Panc1 (cell line): ENCODE measurements at regions not wholly inside any gene's neighbourhood (a gene's known extent, or its start where the extent isn't known, plus 50 kb on each side); places are given as distances from the start of the nearest gene placed in this dataset.

Experiments
- ATAC-seq: fragments of 200-7000 bp; cut with Tn5 transposase; 2 replicates; pipeline ENCODE4 v1.9.1; 2020; ENCODE audit warnings: mild to moderate bottlenecking, moderate library complexity
- BruUV-seq: library from RNA; stranded (reverse); fragments of 400-500 nt; replicated peaks from 2 replicates; lab custom pipeline; 2021; lab: Mats Ljungman, UMichigan
- CTCF ChIA-PET: fragments of 300-600 bp; sonication (Branson Sonifier 250); formaldehyde crosslinking; loops from one replicate; lab custom pipeline; 2022; ENCODE audit warnings: antibody characterized with exemption; lab: Charles Lee
- POLR2A ChIA-PET: fragments of 300-600 bp; sonication (Branson Sonifier 250); formaldehyde crosslinking; loops from one replicate; lab custom pipeline; 2022; ENCODE audit warnings: antibody characterized with exemption; lab: Charles Lee
- DNase-seq: peaks from one replicate; pipeline ENCODE4 v3.0.0-alpha.2; 2010; ENCODE audit warnings: low read depth, low spot score
- H3K27ac ChIP-seq: 2 replicates; pipeline ENCODE4 v1.5.1; 2011; ENCODE audit warnings: mild to moderate bottlenecking, low read length, inconsistent platforms
- H3K27me3 ChIP-seq: fragments of 200-500 bp; sonication (Bioruptor generic); 2 replicates; pipeline ENCODE4 v1.6.0; 2014; ENCODE audit warnings: low read length, inconsistent platforms; ENCODE audit not compliant: control insufficient read depth, insufficient read depth
- H3K36me3 ChIP-seq: fragments of 200-500 bp; sonication (Bioruptor generic); 2 replicates; pipeline ENCODE4 v1.5.1; 2014; ENCODE audit warnings: inconsistent platforms, mild to moderate bottlenecking, low read length, moderate library complexity; ENCODE audit not compliant: control insufficient read depth, insufficient read depth
- H3K4me1 ChIP-seq: 2 replicates; pipeline ENCODE4 v1.5.1; 2011; ENCODE audit warnings: inconsistent platforms, mild to moderate bottlenecking, low read length, moderate library complexity; ENCODE audit not compliant: control insufficient read depth, insufficient read depth
- H3K4me3 ChIP-seq, 2 experiments: 2 replicates each; pipeline ENCODE4 v1.5.1; 2011 to 2012; ENCODE audit warnings: low read depth in 2 of 2, low read length in 2 of 2, mild to moderate bottlenecking in 2 of 2, inconsistent platforms in 1 of 2, moderate library complexity in 1 of 2
- H3K9me3 ChIP-seq: fragments of 200-500 bp; sonication (Bioruptor generic); 2 replicates; pipeline ENCODE4 v1.5.1; 2014; ENCODE audit warnings: low read depth, mild to moderate bottlenecking, inconsistent platforms, low read length, moderate library complexity; ENCODE audit not compliant: control insufficient read depth, insufficient read depth
- POLR2AphosphoS5 ChIP-seq: IDR thresholded peaks from 2 replicates; pipeline ENCODE4 v1.6.1; 2012; ENCODE audit warnings: mild to moderate bottlenecking, low read depth, low read length, moderate library complexity
- REST ChIP-seq, 2 experiments: IDR thresholded peaks; 2 replicates each; pipeline ENCODE4 v1.6.1; 2011 to 2012; ENCODE audit warnings: low read depth in 2 of 2, control low read depth in 1 of 2, low read length in 1 of 2, mild to moderate bottlenecking in 1 of 2, moderate library complexity in 1 of 2; ENCODE audit not compliant: insufficient read depth in 1 of 2
- SIN3A ChIP-seq: IDR thresholded peaks from 2 replicates; pipeline ENCODE4 v1.6.1; 2012; ENCODE audit warnings: low read depth, mild to moderate bottlenecking, low read length, moderate library complexity, borderline replicate concordance; ENCODE audit not compliant: insufficient read depth
- TCF7L2 ChIP-seq: IDR thresholded peaks from 2 replicates; pipeline ENCODE4 v1.6.1; 2011; ENCODE audit warnings: mild to moderate bottlenecking, low read depth, low read length, inconsistent platforms
- in situ Hi-C: cut with HindIII; loops from 2 replicates; pipeline ENCODE4 v1.10.0; 2016; ENCODE audit warnings: low sequenced_read_pairs, low pct_unique_long_range_greater_than_20kb
- intact Hi-C: fragments of 100-400 bp; cut with micrococcal nuclease; formaldehyde crosslinking; loops from one replicate; pipeline ENCODE4 v1.10.0; 2022; ENCODE audit not compliant: unreplicated experiment
- TF ChIP-seq, protein P1 (sequence below): fragments of 450-650 bp; IDR thresholded peaks from 2 replicates; pipeline ENCODE4 v1.5.1; 2017; ENCODE audit warnings: mild to moderate bottlenecking

GRCh38 chr20:22827916-22828315, 207.2 kb upstream of the SSTR4 start:
- TF ChIP-seq REST (IDR thresholded peaks at IDR 0.05; ENCODE audit: insufficient read depth in 1 of 2, low read depth in 2 of 2, low read length in 1 of 2) (no peak), SIN3A (no peak), POLR2AphosphoS5 (no peak), TCF7L2 (no peak)
- TF ChIP-seq, protein P1, sequence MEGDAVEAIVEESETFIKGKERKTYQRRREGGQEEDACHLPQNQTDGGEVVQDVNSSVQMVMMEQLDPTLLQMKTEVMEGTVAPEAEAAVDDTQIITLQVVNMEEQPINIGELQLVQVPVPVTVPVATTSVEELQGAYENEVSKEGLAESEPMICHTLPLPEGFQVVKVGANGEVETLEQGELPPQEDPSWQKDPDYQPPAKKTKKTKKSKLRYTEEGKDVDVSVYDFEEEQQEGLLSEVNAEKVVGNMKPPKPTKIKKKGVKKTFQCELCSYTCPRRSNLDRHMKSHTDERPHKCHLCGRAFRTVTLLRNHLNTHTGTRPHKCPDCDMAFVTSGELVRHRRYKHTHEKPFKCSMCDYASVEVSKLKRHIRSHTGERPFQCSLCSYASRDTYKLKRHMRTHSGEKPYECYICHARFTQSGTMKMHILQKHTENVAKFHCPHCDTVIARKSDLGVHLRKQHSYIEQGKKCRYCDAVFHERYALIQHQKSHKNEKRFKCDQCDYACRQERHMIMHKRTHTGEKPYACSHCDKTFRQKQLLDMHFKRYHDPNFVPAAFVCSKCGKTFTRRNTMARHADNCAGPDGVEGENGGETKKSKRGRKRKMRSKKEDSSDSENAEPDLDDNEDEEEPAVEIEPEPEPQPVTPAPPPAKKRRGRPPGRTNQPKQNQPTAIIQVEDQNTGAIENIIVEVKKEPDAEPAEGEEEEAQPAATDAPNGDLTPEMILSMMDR = no peak
- Histone ChIP-seq H3K27ac (no peak overlapping the region), H3K27me3 (no peaks in the 10 kb centered on the region), H3K4me3 (no peak overlapping the region), H3K4me1 (no peaks in the 10 kb centered on the region), H3K36me3 (no peaks in the 10 kb centered on the region), H3K9me3 (no peaks in the 10 kb centered on the region)
- intact Hi-C loops = no loop called here
- ATAC-seq = no peak
- in situ Hi-C loops = no loop called here
- ChIA-PET CTCF (no interaction called here), POLR2A (no interaction called here)
- BruUV-seq = no TSS peak
- no peak for DNase-seq

DNA sequence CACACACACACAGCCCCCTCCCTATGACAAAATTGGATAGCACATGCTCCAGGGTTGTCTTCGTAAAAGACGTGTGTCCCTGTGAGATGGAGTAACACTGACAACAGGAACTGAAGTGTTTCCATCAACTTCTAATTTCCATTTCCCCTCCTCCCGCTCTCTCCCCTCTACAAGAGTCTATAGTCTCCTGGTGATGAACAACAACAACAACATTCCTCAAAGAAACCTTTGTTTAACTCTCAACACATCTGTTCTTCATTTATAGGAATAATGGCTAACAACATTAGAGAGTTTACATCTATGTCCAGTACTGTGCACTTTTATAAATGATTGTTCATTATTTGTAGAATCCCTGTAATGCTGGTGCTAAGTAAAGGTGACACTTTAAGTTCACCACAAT, 205.8 kb upstream of the SSTR4 start:
- H3K4me3 ChIP-seq = no peak overlapping the region
- H3K36me3 ChIP-seq = no peaks in the 10 kb centered on the region
- in situ Hi-C loops = no loop called here
- intact Hi-C loops = no loop called here
- no peaks in the 10 kb centered on the region for H3K4me1 ChIP-seq
- TF ChIP-seq POLR2AphosphoS5 = no peak
- TF ChIP-seq, protein P1 = no peak
- TF ChIP-seq SIN3A = no peak
- no peak for TF ChIP-seq REST (IDR thresholded peaks at IDR 0.05; ENCODE audit: insufficient read depth in 1 of 2, low read depth in 2 of 2, low read length in 1 of 2)
- TF ChIP-seq TCF7L2 = no peak
- POLR2A ChIA-PET = no interaction called here
- no TSS peak for BruUV-seq
- DNase-seq = no peak
- no peak for ATAC-seq
- H3K27ac ChIP-seq = no peak overlapping the region
- H3K9me3 ChIP-seq = no peaks in the 10 kb centered on the region
- no peaks in the 10 kb centered on the region for H3K27me3 ChIP-seq
- CTCF ChIA-PET = no interaction called here
